H7 (cell line): ENCODE measurements at regions not wholly inside any gene's neighbourhood (a gene's known extent, or its start where the extent isn't known, plus 50 kb on each side); places are given as distances from the start of the nearest gene placed in this dataset.

ENCODE experiments used
- DNase-seq: peaks from one replicate; pipeline ENCODE4 v3.0.0; 2012
- H3K27me3 ChIP-seq: 2 replicates; pipeline ENCODE4 v1.6.0; 2011; ENCODE audit warnings: mild to moderate bottlenecking, low read length; ENCODE audit not compliant: control insufficient read depth, insufficient read depth
- H3K36me3 ChIP-seq: replicated peaks from 2 replicates; pipeline ENCODE4 v1.5.1; 2011; ENCODE audit warnings: low read length; ENCODE audit not compliant: control insufficient read depth, insufficient read depth
- H3K4me3 ChIP-seq: 2 replicates; pipeline ENCODE4 v1.5.1; 2011; ENCODE audit warnings: low read depth, mild to moderate bottlenecking, control low read depth, low read length, moderate library complexity; ENCODE audit not compliant: insufficient read depth

- Histone ChIP-seq H3K27me3 (no peaks in the 10 kb centered on the region), H3K36me3 (no peaks in the 10 kb centered on the region), H3K4me3 (no peak overlapping the region)
- DNase-seq = no peak
These were observed 363.3 kb upstream of the THRB start for GRCh38 chr3:24857945-24858344.

- no peaks in the 10 kb centered on the region for H3K27me3 ChIP-seq
- no peak overlapping the region for H3K4me3 ChIP-seq
- H3K36me3 ChIP-seq = no peaks in the 10 kb centered on the region
- no peak for DNase-seq
These were observed 368.6 kb upstream of the THRB start for GRCh38 chr3:24863215-24863614.

- no peaks in the 10 kb centered on the region for H3K36me3 ChIP-seq
- no peak overlapping the region for H3K4me3 ChIP-seq
- no peak for DNase-seq
- no peaks in the 10 kb centered on the region for H3K27me3 ChIP-seq
These were observed 373.1 kb upstream of the THRB start for GRCh38 chr3:24867783-24868182.

- Histone ChIP-seq H3K27me3 (no peaks in the 10 kb centered on the region), H3K4me3 (no peak overlapping the region), H3K36me3 (no peaks in the 10 kb centered on the region)
- DNase-seq = no peak
These were observed 386.6 kb upstream of the THRB start for GRCh38 chr3:24881239-24881638.

GRCh38 chr3:24886501-24886900, 391.9 kb upstream of the THRB start:
- Histone ChIP-seq H3K4me3 (no peak overlapping the region), H3K36me3 (no peaks in the 10 kb centered on the region), H3K27me3 (no peaks in the 10 kb centered on the region)
- no peak for DNase-seq

GRCh38 chr3:24890012-24890411, 395.4 kb upstream of the THRB start:
- Histone ChIP-seq H3K36me3 (no peaks in the 10 kb centered on the region), H3K4me3 (no peak overlapping the region), H3K27me3 (no peaks in the 10 kb centered on the region)
- DNase-seq = no peak

- no peak for DNase-seq
- no peak overlapping the region for H3K4me3 ChIP-seq
- H3K36me3 ChIP-seq = no peaks in the 10 kb centered on the region
These were observed 404.7 kb upstream of the THRB start for GRCh38 chr3:24899373-24899772.

GRCh38 chr3:24899901-24900603, 405.4 kb upstream of the THRB start:
- Histone ChIP-seq H3K4me3 (no peak overlapping the region), H3K36me3 (no peaks in the 10 kb centered on the region), H3K27me3 (no peaks in the 10 kb centered on the region)
- no peak for DNase-seq

More at GRCh38 chr3:24899373-24899772, 404.7 kb upstream of the THRB start:
- no peaks in the 10 kb centered on the region for H3K27me3 ChIP-seq

- no peaks in the 10 kb centered on the region for H3K27me3 ChIP-seq
- DNase-seq = no peak
- H3K4me3 ChIP-seq = no peak overlapping the region
- H3K36me3 ChIP-seq = no peaks in the 10 kb centered on the region
These were observed 410.6 kb upstream of the THRB start for GRCh38 chr3:24905266-24905665.

- no peak overlapping the region for H3K4me3 ChIP-seq
- no peaks in the 10 kb centered on the region for H3K36me3 ChIP-seq
- no peak for DNase-seq
- no peaks in the 10 kb centered on the region for H3K27me3 ChIP-seq
These were observed 412.5 kb upstream of the THRB start for GRCh38 chr3:24907106-24907505.

GRCh38 chr3:24911076-24911475, 416.4 kb upstream of the THRB start:
- Histone ChIP-seq H3K4me3 (no peak overlapping the region), H3K36me3 (no peaks in the 10 kb centered on the region), H3K27me3 (no peaks in the 10 kb centered on the region)
- no peak for DNase-seq

- no peak overlapping the region for H3K4me3 ChIP-seq
- H3K27me3 ChIP-seq = no peaks in the 10 kb centered on the region
- DNase-seq = no peak
- H3K36me3 ChIP-seq = no peaks in the 10 kb centered on the region
These were observed 421.0 kb upstream of the THRB start for GRCh38 chr3:24915639-24916038.

- H3K36me3 ChIP-seq = no peaks in the 10 kb centered on the region
- DNase-seq = no peak
- no peaks in the 10 kb centered on the region for H3K27me3 ChIP-seq
- no peak overlapping the region for H3K4me3 ChIP-seq
These were observed 423.3 kb upstream of the THRB start for GRCh38 chr3:24917908-24918307.

- Histone ChIP-seq H3K4me3 (no peak overlapping the region), H3K36me3 (no peaks in the 10 kb centered on the region), H3K27me3 (no peaks in the 10 kb centered on the region)
- no peak for DNase-seq
These were observed 428.9 kb upstream of the THRB start for GRCh38 chr3:24923570-24923969.

- DNase-seq = no peak
- Histone ChIP-seq H3K27me3 (no peaks in the 10 kb centered on the region), H3K4me3 (no peak overlapping the region), H3K36me3 (no peaks in the 10 kb centered on the region)
These were observed 434.9 kb upstream of the THRB start for GRCh38 chr3:24929521-24929920.

- H3K27me3 ChIP-seq = no peaks in the 10 kb centered on the region
- H3K36me3 ChIP-seq = no peaks in the 10 kb centered on the region
- DNase-seq = no peak
- no peak overlapping the region for H3K4me3 ChIP-seq
These were observed 438.8 kb upstream of the THRB start for GRCh38 chr3:24933401-24933800.
